Activated CD8-positive, alpha-beta memory T cell treated with anti-CD3 and anti-CD28 coated beads for 1 hour (primary cell): ENCODE measurements at regions not wholly inside any gene's neighbourhood (a gene's known extent, or its start where the extent isn't known, plus 50 kb on each side); places are given as distances from the start of the nearest gene placed in this dataset.

ENCODE experiments used
- DNase-seq, 2 donors: peaks; one replicate each; pipeline ENCODE4 v3.0.0-alpha.2; 2020; ENCODE audit warnings: low read depth in 1 of 2; ENCODE audit errors: extremely low read depth in 1 of 2

- no peak for DNase-seq
Measured at GRCh38 chr5:110341836-110342235, 384.6 kb downstream of the TMEM232 start.

- no peak for DNase-seq
Measured at GRCh38 chr5:110342683-110343082, 383.8 kb downstream of the TMEM232 start.

- DNase-seq: no peak
Measured at GRCh38 chr5:110343616-110344015, 382.9 kb downstream of the TMEM232 start.

- no peak for DNase-seq
Measured at GRCh38 chr5:110345623-110346022, 380.8 kb downstream of the TMEM232 start.

GRCh38 chr5:110346893-110347358 is 379.5 kb downstream of the TMEM232 start:
- no peak for DNase-seq

GRCh38 chr5:110347781-110348180 is 378.7 kb downstream of the TMEM232 start:
- DNase-seq: no peak

- no peak for DNase-seq
Measured at GRCh38 chr5:110351430-110351829, 375.0 kb downstream of the TMEM232 start.

GRCh38 chr5:110354311-110354710 is 372.2 kb downstream of the TMEM232 start:
- no peak for DNase-seq

GRCh38 chr5:110354915-110355644 is 371.4 kb downstream of the TMEM232 start:
- DNase-seq: no peak

GRCh38 chr5:110356677-110357076 is 369.8 kb downstream of the TMEM232 start:
- DNase-seq: no peak

- DNase-seq: no peak
Measured at GRCh38 chr5:110359221-110359620, 367.2 kb downstream of the TMEM232 start.

GRCh38 chr5:110361471-110361870 is 365.0 kb downstream of the TMEM232 start:
- no peak for DNase-seq

- DNase-seq: no peak
Measured at GRCh38 chr5:110362261-110362660, 364.2 kb downstream of the TMEM232 start.

- DNase-seq: no peak
Measured at GRCh38 chr5:110366716-110367115, 359.8 kb downstream of the TMEM232 start.
